HFF-Myc (cell line): ENCODE measurements at regions not wholly inside any gene's neighbourhood (a gene's known extent, or its start where the extent isn't known, plus 50 kb on each side); places are given as distances from the start of the nearest gene placed in this dataset.

Experiments
- DNase-seq: peaks from one replicate; pipeline ENCODE4 v3.0.0-alpha.2; 2011; ENCODE audit warnings: low read depth; ENCODE audit errors: extremely low read depth
- H3K4me3 ChIP-seq: replicated peaks from 2 replicates; pipeline ENCODE4 v1.5.1; 2011; ENCODE audit warnings: low read depth, mild to moderate bottlenecking, control low read depth, low read length
- CTCF ChIP-seq: IDR thresholded peaks from 2 replicates; pipeline ENCODE4 v1.5.1; 2012; ENCODE audit warnings: mild to moderate bottlenecking, low read depth, low read length, control low read depth; ENCODE audit errors: missing control alignments

- TF ChIP-seq CTCF = no peak
- H3K4me3 ChIP-seq = no peak overlapping the region
- DNase-seq = no peak
Observed at GRCh38 chr4:19429684-19430083, 822.0 kb upstream of the SLIT2 start.

GRCh38 chr4:19425146-19425545 is 826.6 kb upstream of the SLIT2 start:
- no peak overlapping the region for H3K4me3 ChIP-seq
- DNase-seq = no peak
- no peak for TF ChIP-seq CTCF

- TF ChIP-seq CTCF = no peak
- no peak overlapping the region for H3K4me3 ChIP-seq
- DNase-seq = no peak
Observed at GRCh38 chr4:19417256-19417655, 834.4 kb upstream of the SLIT2 start.

- no peak for DNase-seq
- no peak overlapping the region for H3K4me3 ChIP-seq
- no peak for TF ChIP-seq CTCF
Observed at GRCh38 chr4:19416146-19416545, 835.6 kb upstream of the SLIT2 start.

GRCh38 chr4:19408490-19408889 is 843.2 kb upstream of the SLIT2 start:
- no peak for DNase-seq
- no peak overlapping the region for H3K4me3 ChIP-seq
- TF ChIP-seq CTCF = no peak

GRCh38 chr4:19406789-19407188 is 844.9 kb upstream of the SLIT2 start:
- no peak overlapping the region for H3K4me3 ChIP-seq
- no peak for DNase-seq
- TF ChIP-seq CTCF = no peak

GRCh38 chr4:19403786-19404370 is 847.8 kb upstream of the SLIT2 start:
- H3K4me3 ChIP-seq = no peak overlapping the region
- TF ChIP-seq CTCF = no peak

More at GRCh38 chr4:19403786-19404370, 847.8 kb upstream of the SLIT2 start:
- DNase-seq = no peak
